ENCODE measurements at regions not wholly inside any gene's neighbourhood (a gene's known extent, or its start where the extent isn't known, plus 50 kb on each side); places are given as distances from the start of the nearest gene placed in this dataset.

DNA sequence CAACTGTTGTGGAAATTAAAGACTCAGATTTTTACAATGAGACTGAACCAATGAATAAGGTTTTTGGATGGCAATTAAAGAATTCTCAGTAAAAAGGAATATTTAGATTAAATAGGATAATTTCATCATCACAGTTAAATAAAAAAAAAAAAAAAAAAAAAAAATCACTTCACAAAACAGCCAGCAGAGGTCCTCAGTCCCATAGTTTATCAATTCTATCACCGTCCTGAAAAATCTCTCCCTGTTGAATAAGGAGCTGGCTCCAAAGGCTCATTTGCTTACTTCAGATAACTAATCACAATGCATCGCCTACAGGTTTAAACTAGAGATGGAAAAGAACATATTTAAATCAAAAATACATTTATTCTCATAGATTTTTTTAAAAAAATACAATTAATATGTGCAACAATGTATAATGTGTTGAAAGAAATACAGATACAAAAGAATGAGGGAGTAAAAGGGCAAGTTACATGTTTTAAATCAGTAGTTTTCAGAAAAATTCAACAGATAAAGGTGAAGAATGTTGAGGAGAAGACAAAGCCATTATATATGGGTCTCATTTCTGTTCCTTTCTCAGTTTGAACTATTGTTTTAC lies 175.8 kb upstream of the CHD1 start (continued):
- TF ChIP-seq RAD21 (IDR thresholded peaks at IDR 0.05 in 1 of 2, conservative IDR thresholded peaks at IDR 0.05 in 1 of 2; ENCODE audit: low read depth in 2 of 2, low read length in 2 of 2) (peak; percentile 75 to 84), ZNF274 (IDR thresholded peaks at IDR 0.05; ENCODE audit: borderline replicate concordance, extremely low read depth, low read length) (no peak), POLR2A (IDR thresholded peaks at IDR 0.05; ENCODE audit: control extremely low read depth in 1 of 2, low read depth in 2 of 2, low read length in 2 of 2) (no peak), CEBPB (IDR thresholded peaks at IDR 0.05; ENCODE audit: low read depth, low read length) (peak; percentile 53; the same call in 1 of the 2 replicates), SIN3A (conservative IDR thresholded peaks at IDR 0.05 in 1 of 2, IDR thresholded peaks at IDR 0.05 in 1 of 2; ENCODE audit: low read depth in 1 of 2, low read length in 2 of 2) (no peak), CHD1 (IDR thresholded peaks at IDR 0.05; ENCODE audit: low read depth, low read length) (no peak), CTBP2 (IDR thresholded peaks at IDR 0.05; ENCODE audit: borderline replicate concordance, insufficient read depth, insufficient read length, low read length) (no peak), RXRA (IDR thresholded peaks at IDR 0.05; ENCODE audit: insufficient read depth, low read depth, low read length) (no peak), CHD2 (IDR thresholded peaks at IDR 0.05; ENCODE audit: low read length) (no peak), NRF1 (IDR thresholded peaks at IDR 0.05; ENCODE audit: low read depth, low read length) (no peak), EP300 (IDR thresholded peaks at IDR 0.05; ENCODE audit: borderline replicate concordance in 1 of 2, low read depth in 2 of 2, low read length in 2 of 2) (no peak)
- TF ChIP-seq, protein P1, sequence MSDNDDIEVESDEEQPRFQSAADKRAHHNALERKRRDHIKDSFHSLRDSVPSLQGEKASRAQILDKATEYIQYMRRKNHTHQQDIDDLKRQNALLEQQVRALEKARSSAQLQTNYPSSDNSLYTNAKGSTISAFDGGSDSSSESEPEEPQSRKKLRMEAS (IDR thresholded peaks at IDR 0.05) = no peak
- TF ChIP-seq, protein P2, sequence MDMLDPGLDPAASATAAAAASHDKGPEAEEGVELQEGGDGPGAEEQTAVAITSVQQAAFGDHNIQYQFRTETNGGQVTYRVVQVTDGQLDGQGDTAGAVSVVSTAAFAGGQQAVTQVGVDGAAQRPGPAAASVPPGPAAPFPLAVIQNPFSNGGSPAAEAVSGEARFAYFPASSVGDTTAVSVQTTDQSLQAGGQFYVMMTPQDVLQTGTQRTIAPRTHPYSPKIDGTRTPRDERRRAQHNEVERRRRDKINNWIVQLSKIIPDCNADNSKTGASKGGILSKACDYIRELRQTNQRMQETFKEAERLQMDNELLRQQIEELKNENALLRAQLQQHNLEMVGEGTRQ (IDR thresholded peaks at IDR 0.05; ENCODE audit: low read length) = no peak
- TF ChIP-seq, protein P3, sequence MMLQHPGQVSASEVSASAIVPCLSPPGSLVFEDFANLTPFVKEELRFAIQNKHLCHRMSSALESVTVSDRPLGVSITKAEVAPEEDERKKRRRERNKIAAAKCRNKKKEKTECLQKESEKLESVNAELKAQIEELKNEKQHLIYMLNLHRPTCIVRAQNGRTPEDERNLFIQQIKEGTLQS (IDR thresholded peaks at IDR 0.05; ENCODE audit: insufficient read depth, low read depth, low read length) = no peak

Data from H1 (cell line).